Activated naive CD4-positive, alpha-beta T cell treated with anti-CD3 and anti-CD28 coated beads, Interleukin-2, amount 50 U/mL, for 24 hours (primary cell): ENCODE measurements at regions not wholly inside any gene's neighbourhood (a gene's known extent, or its start where the extent isn't known, plus 50 kb on each side); places are given as distances from the start of the nearest gene placed in this dataset.
"Not testable (repeated sequence)": the region's sequence is repeated elsewhere in the genome, so short reads cannot be mapped to it uniquely, and the experiment has no call there.

Experiments
- H3K27ac Mint-ChIP-seq: one replicate; pipeline ENCODE4 v1.8.0; 2021; ENCODE audit warnings: mild to moderate bottlenecking, mixed read lengths
- H3K27me3 Mint-ChIP-seq: one replicate; pipeline ENCODE4 v1.8.0; 2021; ENCODE audit warnings: mixed read lengths
- H3K36me3 Mint-ChIP-seq: one replicate; pipeline ENCODE4 v1.8.0; 2021; ENCODE audit warnings: mixed read lengths
- H3K4me1 Mint-ChIP-seq: one replicate; pipeline ENCODE4 v1.8.0; 2021; ENCODE audit warnings: mixed read lengths
- H3K4me3 Mint-ChIP-seq: one replicate; pipeline ENCODE4 v1.8.0; 2021; ENCODE audit warnings: mild to moderate bottlenecking, mixed read lengths
- H3K9me3 Mint-ChIP-seq: one replicate; pipeline ENCODE4 v1.8.0; 2021; ENCODE audit warnings: mixed read lengths

- peaks cover 18% of the 10 kb centered on the region for H3K9me3 Mint-ChIP-seq
- peaks cover 3% of the 10 kb centered on the region for H3K36me3 Mint-ChIP-seq
- H3K27ac Mint-ChIP-seq: no peak overlapping the region
- no peak overlapping the region for H3K4me3 Mint-ChIP-seq
- peaks cover 8% of the 10 kb centered on the region for H3K27me3 Mint-ChIP-seq
- no peaks in the 10 kb centered on the region for H3K4me1 Mint-ChIP-seq
These were observed 282.7 kb upstream of the SFSWAP start for GRCh38 chr12:131428091-131428685.

DNA sequence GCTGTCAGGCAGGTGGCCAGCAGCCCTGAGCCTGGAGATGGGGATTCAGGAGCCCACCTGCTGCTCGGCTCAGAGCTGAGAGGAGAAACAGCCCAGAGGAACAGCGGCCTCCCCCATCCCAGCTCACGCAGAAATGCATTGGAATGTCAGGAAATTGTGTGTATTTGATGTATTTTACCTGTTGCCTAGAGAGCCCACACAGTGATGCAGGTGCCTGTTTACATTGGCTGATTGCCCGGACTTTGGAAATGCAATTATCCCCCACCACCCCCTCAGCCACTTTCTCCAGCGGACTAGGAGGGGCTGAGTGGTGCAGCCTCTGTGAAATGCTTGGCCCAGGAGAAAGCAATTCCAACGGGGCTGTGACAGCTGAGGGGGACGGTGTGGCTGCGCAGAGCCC is 281.7 kb upstream of the SFSWAP start:
- H3K9me3 Mint-ChIP-seq, H3K36me3 Mint-ChIP-seq: not testable (repeated sequence)

DNA sequence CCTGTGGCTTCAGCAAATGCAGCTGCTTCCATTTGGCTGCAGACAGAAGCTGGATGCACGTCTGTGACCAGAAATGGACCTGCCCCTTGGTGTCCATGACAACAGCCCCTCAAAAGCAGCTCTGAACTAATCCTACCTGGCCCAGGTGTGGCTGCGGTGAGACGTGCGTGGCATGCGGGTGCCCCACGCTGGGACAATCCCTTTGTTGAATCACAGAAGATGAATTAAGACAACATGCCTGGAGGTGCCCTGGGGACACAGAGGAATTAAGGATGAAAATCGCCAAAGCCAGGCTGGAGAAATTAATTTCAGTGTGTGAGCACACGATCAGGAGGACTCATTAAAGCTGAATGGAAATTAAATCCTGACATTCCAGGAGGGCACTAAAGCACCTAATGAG is 281.2 kb upstream of the SFSWAP start:
- not testable (repeated sequence) for H3K4me3 Mint-ChIP-seq, H3K27ac Mint-ChIP-seq, H3K4me1 Mint-ChIP-seq, H3K36me3 Mint-ChIP-seq, H3K9me3 Mint-ChIP-seq
- peaks cover 12% of the 10 kb centered on the region for H3K27me3 Mint-ChIP-seq

More for the DNA sequence above, 281.7 kb upstream of the SFSWAP start:
- not testable (repeated sequence) for H3K4me3 Mint-ChIP-seq, H3K27me3 Mint-ChIP-seq, H3K27ac Mint-ChIP-seq, H3K4me1 Mint-ChIP-seq

DNA sequence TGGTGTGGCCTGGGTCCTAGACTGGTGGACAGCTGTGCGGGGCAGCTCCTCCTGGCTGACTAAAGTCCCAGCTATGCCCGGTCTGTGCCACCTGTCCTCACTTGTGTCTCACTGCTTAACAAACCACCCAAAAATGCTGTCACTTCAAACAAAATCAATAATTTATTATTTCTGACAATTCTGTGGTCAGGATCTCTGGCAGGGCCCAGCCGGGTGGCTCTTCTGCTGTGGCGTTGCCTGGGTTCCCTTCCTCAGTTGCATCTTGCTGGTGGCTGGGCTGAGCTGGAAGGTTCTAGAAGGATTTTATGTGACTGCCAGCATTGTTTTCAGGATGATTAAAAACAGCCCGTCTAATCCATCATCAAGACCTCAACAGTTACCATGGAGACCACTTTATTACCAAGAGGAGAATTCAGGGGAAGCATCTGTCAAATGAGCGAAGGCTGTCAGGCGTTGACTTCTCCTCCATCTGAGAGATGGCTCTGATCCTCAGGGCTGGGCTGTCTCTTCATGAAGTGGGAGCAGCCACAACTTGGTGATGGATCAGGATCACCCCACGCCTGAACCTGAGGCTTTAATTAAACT is 280.6 kb upstream of the SFSWAP start:
- peaks cover 18% of the 10 kb centered on the region for H3K27me3 Mint-ChIP-seq
- H3K4me3 Mint-ChIP-seq: no peak overlapping the region
- H3K27ac Mint-ChIP-seq: no peak overlapping the region
- no peaks in the 10 kb centered on the region for H3K4me1 Mint-ChIP-seq
- H3K9me3 Mint-ChIP-seq: peaks cover 4% of the 10 kb centered on the region
- no peaks in the 10 kb centered on the region for H3K36me3 Mint-ChIP-seq

DNA sequence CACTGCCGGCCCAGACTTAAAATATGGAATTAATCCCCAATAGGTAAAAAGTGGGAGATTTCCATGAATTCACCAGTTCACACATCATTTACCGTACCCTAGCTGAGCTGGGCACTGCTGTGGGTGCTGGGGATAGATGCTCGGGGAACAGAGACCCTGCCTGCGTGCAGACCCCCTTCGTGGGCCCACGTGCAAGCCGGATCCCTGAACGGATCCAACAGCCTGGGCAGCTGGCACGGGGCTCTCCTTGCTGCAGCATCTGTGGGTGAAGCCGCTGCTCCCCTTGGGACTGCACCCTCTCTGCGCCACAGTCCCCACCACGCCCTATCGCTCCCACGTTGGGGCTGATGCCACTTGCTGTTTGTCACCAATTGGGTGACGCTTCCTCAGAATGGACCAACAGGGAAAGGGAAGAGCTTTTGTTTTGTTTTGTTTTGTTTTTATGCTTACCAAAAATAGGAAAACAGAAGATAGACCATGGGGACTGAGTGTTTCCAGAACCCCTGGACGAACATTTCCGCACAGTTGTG is 279.7 kb upstream of the SFSWAP start:
- H3K27me3 Mint-ChIP-seq: peaks cover 22% of the 10 kb centered on the region
- H3K4me1 Mint-ChIP-seq, H3K9me3 Mint-ChIP-seq, H3K27ac Mint-ChIP-seq, H3K4me3 Mint-ChIP-seq, H3K36me3 Mint-ChIP-seq: not testable (repeated sequence)

GRCh38 chr12:131432532-131433260 is 278.2 kb upstream of the SFSWAP start:
- H3K27ac Mint-ChIP-seq: no peak overlapping the region
- no peaks in the 10 kb centered on the region for H3K9me3 Mint-ChIP-seq
- no peaks in the 10 kb centered on the region for H3K36me3 Mint-ChIP-seq
- no peaks in the 10 kb centered on the region for H3K4me1 Mint-ChIP-seq
- peaks cover 26% of the 10 kb centered on the region for H3K27me3 Mint-ChIP-seq
- no peak overlapping the region for H3K4me3 Mint-ChIP-seq

- Mint-ChIP-seq H3K27ac (no peak overlapping the region), H3K4me3 (no peak overlapping the region), H3K9me3 (no peaks in the 10 kb centered on the region), H3K36me3 (no peaks in the 10 kb centered on the region), H3K27me3 (peaks cover 24% of the 10 kb centered on the region), H3K4me1 (no peaks in the 10 kb centered on the region)
These were observed 276.4 kb upstream of the SFSWAP start for GRCh38 chr12:131434208-131435125.

DNA sequence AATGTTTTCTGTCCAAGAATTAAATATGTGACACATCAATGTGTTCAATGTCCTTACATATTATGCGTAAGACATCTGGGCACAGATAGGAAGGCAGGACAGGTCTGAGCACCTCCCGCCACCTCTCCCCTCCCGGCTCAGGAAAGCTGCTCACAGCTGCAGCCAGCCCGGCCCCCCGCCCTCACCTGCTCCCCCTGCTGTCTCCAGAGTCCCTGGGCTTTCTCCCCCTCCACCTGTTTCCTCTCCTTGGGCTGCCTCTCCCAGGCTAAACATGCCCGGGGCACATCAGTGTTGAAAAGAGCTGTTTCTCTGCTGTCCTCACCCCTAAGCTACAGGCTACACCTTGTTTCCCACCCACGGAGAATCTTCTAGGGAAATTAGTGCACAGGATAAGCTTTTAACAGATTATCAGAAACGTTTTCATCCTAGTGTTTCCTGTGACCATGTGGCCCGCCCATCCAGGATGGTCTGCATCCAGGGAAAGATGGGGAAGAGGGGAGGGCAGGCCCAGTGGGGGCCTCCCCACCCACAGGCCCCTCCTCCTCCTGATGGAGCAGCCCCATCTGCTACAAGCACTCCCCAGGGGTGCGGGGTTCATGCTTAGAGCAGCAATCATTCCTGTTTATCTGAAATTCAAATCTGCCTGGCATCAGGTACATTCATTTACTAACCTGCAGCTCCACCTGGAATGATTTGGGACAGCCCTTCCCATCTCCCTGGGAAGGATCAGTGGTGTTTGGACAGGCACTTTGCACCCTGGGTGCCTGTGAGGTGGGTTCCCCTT is 273.8 kb upstream of the SFSWAP start:
- Mint-ChIP-seq H3K9me3 (no peaks in the 10 kb centered on the region), H3K36me3 (no peaks in the 10 kb centered on the region), H3K27me3 (peaks cover 20% of the 10 kb centered on the region), H3K27ac (no peak overlapping the region), H3K4me3 (no peak overlapping the region), H3K4me1 (no peaks in the 10 kb centered on the region)

DNA sequence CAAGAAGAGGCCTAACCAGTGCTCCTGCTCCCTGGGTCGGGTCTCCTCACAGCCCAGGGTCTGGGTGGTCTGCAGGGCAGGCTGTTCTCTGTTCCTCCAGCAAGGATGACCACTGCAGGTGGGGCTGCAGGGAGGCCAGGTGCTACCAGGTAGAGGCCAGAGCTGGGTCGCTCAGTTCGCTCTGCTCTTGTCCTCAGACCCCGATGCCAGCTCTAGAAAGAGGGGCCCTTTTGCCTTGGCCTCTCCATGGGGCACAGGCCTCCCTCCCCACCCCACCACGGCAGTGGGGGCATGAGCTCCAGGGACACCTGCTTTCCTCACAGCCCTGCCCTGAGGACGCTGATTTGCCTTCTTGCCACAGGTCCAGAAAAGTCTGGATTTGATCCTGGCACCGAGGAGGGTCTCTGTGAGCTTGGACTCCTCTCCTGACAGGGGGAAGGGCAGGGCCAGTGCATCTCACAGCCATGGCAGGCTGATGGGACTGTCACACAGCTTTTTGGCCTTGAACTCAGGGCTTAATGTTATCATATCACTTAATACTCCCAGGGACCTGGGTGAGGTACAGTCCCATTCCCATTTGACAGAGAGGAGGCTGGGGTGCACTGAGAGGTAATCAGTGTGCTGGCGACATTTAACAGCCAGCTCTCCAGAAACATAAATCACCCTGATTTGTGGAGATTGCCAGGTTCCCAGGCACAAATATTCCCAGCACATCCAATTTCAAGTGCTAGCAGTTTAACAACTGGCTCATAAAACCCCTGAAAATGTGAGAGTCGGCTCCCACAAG is 273.0 kb upstream of the SFSWAP start:
- Mint-ChIP-seq H3K9me3 (no peaks in the 10 kb centered on the region), H3K27me3 (peaks cover 18% of the 10 kb centered on the region), H3K27ac (no peak overlapping the region), H3K4me3 (no peak overlapping the region), H3K36me3 (no peaks in the 10 kb centered on the region), H3K4me1 (no peaks in the 10 kb centered on the region)

- H3K9me3 Mint-ChIP-seq, H3K36me3 Mint-ChIP-seq, H3K4me3 Mint-ChIP-seq, H3K4me1 Mint-ChIP-seq, H3K27ac Mint-ChIP-seq: not testable (repeated sequence)
- H3K27me3 Mint-ChIP-seq: peaks cover 18% of the 10 kb centered on the region
These were observed 272.4 kb upstream of the SFSWAP start for GRCh38 chr12:131438493-131438835.

GRCh38 chr12:131438881-131439280 is 272.0 kb upstream of the SFSWAP start:
- no peaks in the 10 kb centered on the region for H3K4me1 Mint-ChIP-seq
- peaks cover 18% of the 10 kb centered on the region for H3K27me3 Mint-ChIP-seq
- H3K4me3 Mint-ChIP-seq: no peak overlapping the region
- H3K9me3 Mint-ChIP-seq: no peaks in the 10 kb centered on the region
- no peaks in the 10 kb centered on the region for H3K36me3 Mint-ChIP-seq
- H3K27ac Mint-ChIP-seq: no peak overlapping the region

GRCh38 chr12:131439752-131440151 is 271.1 kb upstream of the SFSWAP start:
- not testable (repeated sequence) for H3K36me3 Mint-ChIP-seq, H3K4me3 Mint-ChIP-seq, H3K27ac Mint-ChIP-seq, H3K4me1 Mint-ChIP-seq, H3K9me3 Mint-ChIP-seq
- peaks cover 12% of the 10 kb centered on the region for H3K27me3 Mint-ChIP-seq

- not testable (repeated sequence) for H3K27ac Mint-ChIP-seq, H3K9me3 Mint-ChIP-seq, H3K27me3 Mint-ChIP-seq, H3K4me1 Mint-ChIP-seq, H3K36me3 Mint-ChIP-seq, H3K4me3 Mint-ChIP-seq
These were observed 270.5 kb upstream of the SFSWAP start for GRCh38 chr12:131440209-131441059.

- Mint-ChIP-seq H3K36me3 (no peaks in the 10 kb centered on the region), H3K9me3 (no peaks in the 10 kb centered on the region), H3K4me1 (no peaks in the 10 kb centered on the region), H3K4me3 (no peak overlapping the region), H3K27me3 (peaks cover 5% of the 10 kb centered on the region), H3K27ac (no peak overlapping the region)
These were observed 269.9 kb upstream of the SFSWAP start for GRCh38 chr12:131441060-131441396.
